D341Med (cell line): ENCODE measurements at regions not wholly inside any gene's neighbourhood (a gene's known extent, or its start where the extent isn't known, plus 50 kb on each side); places are given as distances from the start of the nearest gene placed in this dataset.
"Not testable (repeated sequence)": the region's sequence is repeated elsewhere in the genome, so short reads cannot be mapped to it uniquely, and the experiment has no call there.

Source experiments
- DNase-seq: peaks from one replicate; pipeline ENCODE4 v3.0.0; 2012; ENCODE audit warnings: low spot score

DNA sequence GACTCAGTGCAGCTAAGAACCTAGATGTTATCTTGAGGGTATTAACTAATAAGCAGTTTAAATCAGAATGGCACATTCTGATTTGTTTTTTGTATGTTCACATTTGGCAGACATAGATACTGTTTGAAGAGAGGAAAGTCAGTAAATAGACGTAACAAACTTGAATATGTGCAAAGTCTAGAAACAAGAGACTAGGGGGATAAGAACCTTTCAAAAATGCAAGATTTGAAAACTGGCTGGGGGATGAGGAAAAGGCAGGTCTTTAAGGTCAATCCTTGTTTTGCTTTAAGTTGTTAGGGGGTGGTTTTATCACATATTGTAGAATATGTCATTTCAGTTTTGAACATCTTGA, 136.5 kb downstream of the ZNF92 start:
- DNase-seq = not testable (repeated sequence)

DNA sequence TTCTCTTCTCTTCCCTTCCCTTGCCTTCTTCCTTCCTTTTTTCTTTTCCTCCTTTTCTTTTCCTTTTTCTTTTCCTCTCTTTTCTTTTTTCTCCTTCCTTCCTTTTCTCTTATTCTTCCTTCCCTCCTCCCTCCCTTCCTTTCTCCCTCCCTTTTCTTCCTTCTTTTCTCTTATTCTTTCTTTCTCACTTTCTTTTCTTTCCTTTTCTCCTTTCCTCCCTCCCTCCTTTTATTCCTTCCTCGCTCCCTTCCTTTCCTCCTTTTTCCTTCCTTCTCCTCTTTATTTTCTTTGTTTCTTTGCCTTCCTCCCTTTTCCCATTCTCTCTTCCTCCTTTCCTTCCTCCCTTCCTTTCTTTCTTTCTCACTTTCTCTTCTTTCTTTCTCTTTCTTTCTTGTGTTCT, 146.1 kb downstream of the ZNF92 start:
- DNase-seq = not testable (repeated sequence)

DNA sequence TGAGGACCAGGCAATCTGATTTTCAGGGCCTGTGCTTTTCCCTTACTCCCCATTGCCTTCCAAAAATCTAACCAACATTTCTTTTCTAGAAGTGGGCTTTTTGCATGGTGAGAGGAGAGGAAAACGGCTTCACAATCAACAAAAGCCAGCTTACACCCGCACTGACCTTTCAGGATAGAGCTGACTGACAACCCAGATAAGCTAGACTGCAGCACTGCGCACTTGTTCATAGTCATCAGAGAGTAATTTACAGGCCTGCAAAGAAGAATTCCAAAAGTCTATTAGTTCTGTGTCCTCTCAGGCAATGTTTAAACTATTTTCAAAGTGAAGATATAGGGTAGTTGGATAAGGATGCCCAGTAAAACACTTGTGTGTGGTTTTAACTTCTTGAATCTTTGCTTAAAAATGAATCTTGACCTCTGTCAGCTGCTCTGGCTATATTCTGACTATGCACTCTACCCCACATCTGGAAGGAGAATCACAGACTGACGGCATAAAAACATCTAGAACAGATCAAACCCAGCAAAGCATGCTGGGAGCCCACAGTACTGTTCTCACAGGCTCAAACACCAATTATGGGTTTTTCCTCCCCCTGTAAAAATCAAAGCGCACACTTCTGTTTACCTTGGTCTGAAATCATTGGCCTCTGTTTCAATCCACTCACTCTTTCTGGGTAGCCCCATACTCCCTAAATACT, 172.0 kb downstream of the ZNF92 start:
- not testable (repeated sequence) for DNase-seq

DNA sequence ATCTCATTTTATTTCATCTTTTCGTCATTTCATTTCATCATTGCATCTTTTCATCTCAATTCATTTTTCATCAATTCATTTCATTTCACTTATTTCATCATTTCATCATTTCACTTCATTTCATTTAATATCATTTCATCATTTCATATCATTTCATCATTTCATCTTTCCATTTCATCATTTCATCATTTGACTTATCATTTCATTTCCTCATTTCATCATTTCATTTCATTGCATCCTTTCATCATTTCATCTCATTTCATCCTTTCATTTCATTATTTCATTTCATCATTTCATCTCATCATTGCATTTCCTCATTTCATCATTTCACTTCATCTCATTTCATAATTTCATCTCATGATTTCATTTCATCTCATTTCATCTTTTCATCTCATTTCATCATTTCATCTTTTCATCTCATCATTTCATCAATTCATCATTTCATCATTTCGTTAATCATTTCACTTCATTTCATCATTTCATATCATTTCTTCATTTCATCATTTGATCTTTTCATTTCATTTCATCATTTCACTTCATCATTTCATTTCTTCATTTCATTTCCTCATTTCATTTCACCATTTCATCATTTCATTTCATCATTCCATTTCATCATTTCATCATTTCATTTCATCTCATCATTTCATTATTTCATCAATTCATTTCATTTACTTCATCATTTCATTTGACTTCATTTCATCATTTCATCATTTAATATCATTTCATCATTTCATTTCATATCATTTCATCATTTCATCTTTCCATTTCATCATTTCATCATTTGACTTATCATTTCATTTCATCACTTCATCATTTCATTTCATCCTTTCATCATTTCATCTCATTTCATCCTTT, 176.2 kb downstream of the ZNF92 start:
- not testable (repeated sequence) for DNase-seq

DNA sequence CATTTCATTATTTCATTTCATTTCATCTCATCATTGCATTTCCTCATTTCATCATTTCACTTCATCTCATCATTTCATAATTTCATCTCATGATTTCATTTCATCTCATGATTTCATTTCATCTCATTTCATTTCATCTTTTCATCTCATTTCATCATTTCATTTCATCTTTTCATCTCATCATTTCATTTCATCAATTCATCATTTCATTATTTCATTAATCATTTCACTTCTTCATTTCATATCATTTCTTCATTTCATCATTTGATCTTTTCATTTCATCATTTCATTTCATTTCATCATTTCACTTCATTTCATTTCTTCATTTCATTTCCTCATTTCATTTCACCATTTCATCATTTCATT, 176.8 kb downstream of the ZNF92 start:
- DNase-seq = not testable (repeated sequence)

DNA sequence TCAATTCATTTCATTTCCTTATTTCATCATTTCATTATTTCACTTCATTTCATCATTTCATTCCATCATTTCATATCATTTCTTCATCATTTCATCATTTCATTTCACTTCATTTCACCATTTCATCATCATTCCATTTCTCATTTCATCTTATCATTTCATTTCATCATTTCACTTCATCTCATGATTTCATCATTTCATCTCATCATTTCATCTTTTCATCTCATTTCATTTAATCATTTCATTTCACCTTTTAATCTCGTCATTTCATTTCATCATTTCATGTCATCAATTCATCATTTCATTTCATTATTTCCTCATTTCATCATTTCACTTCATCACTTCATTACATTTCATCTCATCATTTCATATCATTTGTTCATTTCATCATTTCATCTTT, 177.4 kb downstream of the ZNF92 start:
- not testable (repeated sequence) for DNase-seq

DNA sequence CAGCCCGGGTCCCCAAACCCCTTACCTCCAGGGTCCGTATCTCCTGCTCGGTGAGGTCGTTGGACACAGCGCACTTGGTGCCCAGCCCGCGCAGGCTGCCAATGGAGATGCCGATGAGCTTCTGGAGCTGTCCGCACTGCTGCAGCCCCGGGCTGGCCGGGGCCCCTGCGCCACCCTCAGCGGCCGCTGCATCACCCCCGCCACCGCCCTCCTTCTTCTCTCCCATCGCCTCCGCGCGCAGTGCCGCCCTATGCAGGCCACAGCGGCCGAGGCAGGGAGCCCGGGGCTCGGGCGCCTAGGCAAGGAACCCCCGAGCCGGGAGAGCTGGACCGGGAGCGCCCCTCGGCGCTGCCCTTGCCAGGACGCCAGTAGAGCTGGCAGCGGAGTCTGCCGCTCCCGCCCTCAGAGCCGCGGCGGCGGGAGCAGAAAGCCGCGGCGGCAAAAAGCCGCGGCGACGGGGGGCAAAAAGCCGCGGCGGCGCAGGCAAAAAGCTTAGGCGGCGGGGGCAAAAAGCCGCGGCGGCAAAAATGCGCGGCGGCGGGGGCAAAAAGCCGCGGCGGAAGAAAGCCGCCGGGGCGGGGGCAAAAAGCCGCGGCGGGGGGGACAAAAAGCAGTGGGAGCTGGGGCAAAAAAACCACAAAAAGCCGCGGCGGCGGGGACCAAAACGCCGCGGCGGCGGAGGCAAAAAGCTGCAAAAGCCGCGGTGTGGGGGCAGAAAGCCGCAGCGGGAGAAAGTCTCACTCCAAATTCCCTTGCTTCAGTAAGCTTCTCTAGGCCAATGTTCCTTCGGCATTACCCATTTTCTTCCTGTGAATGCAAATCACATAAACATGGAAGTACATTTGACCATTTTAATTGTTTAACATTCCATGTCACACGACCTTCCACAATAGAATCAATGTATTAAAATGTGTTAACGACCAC, 181.2 kb downstream of the ZNF92 start:
- not testable (repeated sequence) for DNase-seq

DNA sequence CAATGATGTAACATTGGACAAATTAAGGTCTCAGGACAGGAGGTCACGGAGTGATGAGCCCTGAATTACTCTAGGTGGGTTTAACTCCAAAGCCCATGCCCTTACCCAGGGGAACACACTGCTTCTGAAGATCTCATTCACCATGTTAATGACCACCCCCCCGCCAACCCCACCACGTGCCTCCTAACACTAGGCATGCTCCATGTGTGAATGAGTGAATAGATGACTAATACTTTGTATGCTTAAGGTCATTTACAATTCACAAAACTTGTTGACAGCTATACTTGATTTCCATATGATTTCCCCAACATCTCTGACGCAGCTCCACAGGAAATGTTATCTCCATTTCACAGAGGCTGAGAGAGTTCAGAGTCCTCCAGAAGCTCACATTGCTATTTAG, 184.9 kb downstream of the ZNF92 start:
- DNase-seq = not testable (repeated sequence)

DNA sequence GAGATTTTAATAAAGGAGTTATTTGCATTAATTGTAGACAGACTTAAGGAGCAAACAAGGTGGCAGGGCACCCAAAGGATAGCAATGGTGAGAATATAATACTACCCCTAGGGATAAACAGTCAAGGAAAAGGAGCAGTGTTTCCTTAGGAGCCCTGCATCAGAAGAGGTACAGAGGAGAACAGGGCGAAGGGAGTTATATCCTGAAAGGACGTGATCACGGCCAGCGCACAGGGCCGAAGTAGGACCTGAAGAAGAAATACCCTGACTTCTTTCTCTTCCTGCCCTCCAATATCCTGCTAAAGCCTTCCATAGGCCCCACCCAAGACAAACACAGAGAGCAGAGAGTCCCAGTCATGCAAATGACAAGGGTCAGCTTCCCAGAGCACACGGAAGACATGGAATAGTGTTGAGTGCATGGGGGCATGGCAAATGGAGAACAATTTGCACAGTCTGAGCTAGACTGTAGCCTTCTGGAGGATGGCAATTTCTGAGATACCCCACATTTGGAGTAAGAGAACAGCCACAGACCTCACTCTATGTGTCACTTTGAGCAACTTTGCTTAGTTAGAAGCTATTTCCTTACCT, 188.2 kb downstream of the ZNF92 start:
- not testable (repeated sequence) for DNase-seq

DNA sequence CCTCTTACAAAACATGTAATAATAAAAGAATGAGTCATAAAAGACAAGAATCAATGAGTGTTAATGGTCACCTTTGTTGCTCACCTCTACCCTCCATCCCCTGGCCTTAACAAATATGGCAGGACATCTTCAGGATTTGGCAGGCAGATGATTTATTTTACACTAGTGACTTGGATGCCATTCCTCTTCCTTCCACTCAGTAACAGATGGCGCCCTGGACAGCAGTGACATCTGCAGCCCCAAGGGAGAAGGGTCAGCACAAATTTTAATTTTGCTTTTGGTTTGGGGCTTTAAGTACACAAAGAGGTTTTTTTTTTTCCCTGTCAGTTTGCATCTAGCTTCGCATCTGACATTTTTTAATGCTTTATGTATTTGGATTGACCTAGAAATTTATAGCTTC, 188.9 kb downstream of the ZNF92 start:
- DNase-seq = not testable (repeated sequence)

DNA sequence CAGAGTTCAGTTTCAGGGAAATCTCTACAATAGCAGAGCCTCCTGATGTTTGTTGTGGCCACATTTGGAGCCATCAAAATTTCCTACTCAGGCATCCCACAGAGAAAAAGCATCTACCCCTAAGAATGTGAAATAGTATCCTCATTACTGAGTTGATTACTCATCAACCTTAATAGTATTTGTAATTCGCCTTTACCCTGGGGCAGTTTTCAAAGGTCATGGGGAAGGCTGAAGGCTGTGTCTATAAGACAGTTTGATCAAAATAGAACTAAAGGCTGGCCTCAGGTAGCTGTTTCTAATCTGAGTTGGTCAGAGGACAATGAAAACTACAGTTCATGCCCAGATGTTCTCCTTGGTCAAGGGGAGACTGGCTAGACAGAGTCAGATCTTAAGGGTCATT, 189.7 kb downstream of the ZNF92 start:
- not testable (repeated sequence) for DNase-seq

DNA sequence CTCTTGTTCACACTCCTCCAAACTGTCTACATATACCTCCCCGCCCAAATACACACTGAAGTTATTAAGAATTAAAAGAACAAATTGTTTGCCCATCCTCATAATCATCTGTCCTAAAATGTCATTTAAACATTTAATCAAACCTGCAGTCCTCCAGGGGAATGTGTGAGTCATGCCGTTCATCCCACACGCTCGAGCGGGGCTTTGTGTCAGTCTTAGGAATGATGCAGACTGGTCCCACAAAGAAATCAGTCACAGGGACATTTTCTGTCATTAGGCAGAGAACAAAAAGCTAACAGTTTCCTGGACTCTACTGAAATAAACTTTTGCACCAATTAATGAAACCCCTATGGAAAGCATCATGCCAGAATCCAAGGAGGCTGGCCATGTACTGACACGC, 194.6 kb downstream of the ZNF92 start:
- DNase-seq = not testable (repeated sequence)

DNA sequence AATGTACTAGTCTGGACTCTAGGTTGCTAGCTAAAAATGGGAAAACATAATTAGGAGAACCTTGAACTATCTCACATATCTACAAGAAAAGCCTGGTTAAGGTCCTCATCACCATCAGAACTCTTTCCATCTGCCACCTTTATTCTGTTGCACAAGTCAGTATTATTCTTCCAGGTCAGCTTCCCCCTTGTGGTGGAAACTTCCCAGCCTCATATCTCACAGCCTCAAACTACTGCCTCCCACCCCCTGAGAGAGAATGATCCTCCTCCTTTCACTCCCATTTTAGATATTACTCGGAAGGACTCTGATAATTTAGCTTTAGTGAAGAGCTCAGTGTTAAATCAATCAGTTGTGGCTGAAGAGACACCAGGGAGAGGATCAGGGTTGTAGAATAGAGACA, 197.3 kb downstream of the ZNF92 start:
- not testable (repeated sequence) for DNase-seq

DNA sequence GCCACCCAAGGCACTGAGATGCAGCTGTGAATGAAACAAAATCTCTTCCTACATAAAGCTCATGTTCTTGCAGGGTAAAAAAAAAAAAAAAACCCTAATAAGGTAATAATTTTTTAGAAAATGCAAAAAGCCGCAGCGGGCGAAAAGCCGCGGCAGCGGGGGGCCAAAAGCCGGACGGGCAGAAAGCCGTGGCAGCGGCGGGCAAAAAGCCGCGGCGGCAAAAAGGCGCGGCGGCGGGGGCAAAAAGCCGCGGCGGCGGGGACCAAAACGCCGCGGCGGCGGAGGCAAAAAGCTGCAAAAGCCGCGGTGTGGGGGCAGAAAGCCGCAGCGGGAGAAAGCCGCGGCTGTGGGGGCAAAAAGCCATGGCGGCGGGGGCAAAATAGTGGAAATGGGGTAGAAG, 198.9 kb downstream of the ZNF92 start:
- DNase-seq = not testable (repeated sequence)

DNA sequence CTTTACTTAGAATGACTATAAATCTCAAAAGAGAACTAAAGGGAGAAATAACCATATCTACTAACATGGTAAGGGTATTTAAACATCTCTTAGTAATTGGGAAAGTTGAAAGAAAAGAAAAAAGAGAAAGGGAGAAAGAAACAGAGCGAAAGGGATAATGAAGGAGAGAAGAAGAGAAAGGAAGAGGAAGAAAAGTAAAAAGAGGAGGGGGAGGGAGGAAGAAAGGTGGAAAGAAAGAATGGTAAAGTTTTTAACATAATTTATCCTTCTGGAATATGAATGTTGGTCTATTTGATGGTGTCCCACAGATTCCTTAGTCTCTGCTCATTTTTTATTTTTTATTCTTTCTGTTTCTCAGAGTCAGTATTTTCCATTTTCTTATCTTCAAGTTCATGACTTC, 202.7 kb downstream of the ZNF92 start:
- not testable (repeated sequence) for DNase-seq

DNA sequence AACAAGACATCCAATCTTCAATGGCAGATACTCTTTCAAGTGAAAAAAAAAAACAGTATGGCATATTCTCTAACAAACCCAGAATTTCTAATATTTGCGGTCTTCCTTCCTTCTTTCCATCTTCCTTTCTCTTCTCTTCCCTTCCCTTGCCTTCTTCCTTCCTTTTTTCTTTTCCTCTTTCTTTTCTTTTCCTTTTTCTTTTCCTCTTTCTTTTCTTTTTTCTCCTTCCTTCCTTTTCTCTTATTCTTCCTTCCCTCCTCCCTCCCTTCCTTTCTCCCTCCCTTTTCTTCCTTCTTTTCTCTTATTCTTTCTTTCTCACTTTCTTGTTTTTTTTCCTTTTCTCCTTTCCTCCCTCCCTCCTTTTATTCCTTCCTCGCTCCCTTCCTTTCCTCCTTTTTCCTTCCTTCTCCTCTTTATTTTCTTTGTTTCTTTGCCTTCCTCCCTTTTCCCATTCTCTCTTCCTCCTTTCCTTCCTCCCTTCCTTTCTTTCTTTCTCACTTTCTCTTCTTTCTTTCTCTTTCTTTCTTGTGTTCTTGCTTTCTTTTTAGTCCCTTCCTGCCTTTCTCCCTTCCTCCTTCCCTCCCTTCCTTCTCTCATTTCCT, 209.0 kb downstream of the ZNF92 start:
- DNase-seq = not testable (repeated sequence)

DNA sequence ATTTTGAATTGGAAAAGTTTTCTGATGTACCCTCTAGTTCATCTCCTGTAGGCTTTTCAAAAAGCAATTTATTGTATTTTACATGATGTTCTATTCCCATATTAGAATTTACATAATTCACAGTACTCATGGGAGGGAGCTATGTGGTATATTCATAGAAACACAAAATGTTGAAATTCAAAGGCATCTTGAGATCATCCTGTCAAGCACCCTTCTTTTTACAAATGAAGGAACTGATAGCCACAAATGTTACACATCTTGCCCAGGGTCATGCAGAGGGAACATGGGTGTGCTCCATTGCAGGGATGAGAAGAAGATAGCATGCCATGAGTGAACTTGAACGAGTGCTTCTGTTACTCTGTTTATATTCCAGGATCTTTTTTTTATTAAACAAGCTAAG, 228.8 kb downstream of the ZNF92 start:
- not testable (repeated sequence) for DNase-seq

DNA sequence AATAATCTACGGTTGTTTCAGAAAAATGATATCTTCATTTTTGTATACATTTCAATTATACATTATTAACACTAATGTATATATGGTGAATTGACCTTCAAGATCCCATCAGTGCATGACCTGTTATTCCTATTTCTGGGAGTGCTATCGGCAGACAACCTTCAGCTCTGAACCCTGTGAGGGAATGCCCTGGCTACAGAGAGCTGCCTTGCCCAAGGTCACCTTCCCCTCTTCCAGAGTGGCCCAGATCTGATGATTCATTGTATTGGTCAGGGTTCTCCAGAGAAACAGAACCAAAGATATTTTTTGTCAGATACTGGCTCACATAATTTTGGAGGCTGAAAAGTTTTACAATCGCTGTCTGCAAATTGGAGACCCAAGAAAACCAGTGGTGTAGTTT, 235.5 kb downstream of the ZNF92 start:
- DNase-seq = no peak

DNA sequence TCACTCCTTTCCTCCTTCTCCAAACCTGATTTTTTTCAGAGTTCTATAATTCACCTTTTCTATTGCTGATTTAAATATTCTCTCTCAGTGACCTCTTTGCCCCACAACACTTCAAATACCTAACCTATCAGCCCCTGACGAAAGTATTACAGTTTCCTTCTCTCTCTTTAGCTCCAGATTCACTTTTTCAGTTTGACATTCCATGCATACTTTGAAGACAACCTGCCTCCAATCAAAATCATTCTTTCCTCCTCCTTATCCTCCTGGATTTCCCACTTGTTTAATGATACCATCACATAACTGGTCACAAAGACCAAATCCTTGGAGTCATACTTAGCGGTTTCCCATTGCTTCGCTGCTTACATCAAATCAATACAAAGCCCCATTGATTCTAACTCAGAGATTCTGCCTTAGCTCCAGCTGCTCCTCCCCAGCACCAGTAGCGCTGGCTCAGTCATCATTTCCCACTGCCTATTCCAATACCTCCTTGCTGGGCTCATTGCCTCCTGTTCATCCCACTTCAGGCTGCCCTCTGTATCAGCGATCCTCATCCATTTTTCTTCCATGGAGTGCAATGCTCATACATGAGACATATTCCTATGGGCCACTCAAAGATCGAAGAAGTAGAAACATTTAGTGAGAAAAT, 240.1 kb downstream of the ZNF92 start:
- not testable (repeated sequence) for DNase-seq

DNA sequence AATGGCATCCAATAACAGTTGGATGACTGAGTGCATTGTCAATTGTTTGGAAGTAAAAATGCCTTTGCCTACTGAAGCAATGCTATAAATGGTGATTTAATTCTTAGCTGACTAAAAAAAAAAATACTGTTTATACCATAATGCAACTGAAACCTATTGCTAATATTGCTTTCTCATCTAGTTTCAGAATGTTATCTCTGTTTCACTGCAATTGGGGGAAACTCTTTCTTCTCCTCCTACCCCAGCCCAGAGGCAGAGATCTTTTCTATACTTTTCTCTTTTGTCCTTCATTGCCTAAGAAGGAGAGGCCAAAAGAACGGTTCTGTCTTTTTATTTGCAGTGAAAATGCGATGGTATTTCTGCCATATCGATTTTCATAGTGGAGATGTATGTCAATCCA, 242.5 kb downstream of the ZNF92 start:
- DNase-seq = not testable (repeated sequence)

DNA sequence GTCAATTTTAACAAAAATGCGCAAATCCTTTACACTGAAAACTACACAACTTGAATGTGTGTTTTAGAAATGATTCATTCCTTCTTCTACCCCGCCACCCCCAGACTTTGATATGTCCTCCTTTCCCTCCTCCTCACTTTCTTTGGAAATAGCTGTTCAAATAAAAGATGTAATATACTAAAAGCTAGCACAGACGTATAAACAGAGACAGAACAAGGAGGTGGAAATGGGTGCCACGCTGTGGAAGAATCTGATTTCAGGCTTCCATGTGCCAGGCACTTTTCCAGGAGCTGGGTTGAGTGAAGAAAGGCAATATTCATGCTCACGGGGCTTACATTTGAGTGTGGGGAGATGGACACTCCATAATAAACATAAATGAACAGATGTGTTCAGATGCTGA, 246.6 kb downstream of the ZNF92 start:
- DNase-seq = not testable (repeated sequence)
